Glutamatergic neuron (in vitro differentiated cells): ENCODE measurements at regions not wholly inside any gene's neighbourhood (a gene's known extent, or its start where the extent isn't known, plus 50 kb on each side); places are given as distances from the start of the nearest gene placed in this dataset.
A peak's percentile ranks its signal among the peaks of the same experiment; 100 is the strongest.

ENCODE experiments used
- DNase-seq: peaks from one replicate; pipeline ENCODE4 v3.0.0; 2022
- H3K27ac Mint-ChIP-seq: one replicate; pipeline ENCODE4 v1.8.0; 2020; ENCODE audit warnings: mild to moderate bottlenecking, mixed read lengths, inconsistent platforms; ENCODE audit not compliant: unreplicated experiment
- H3K27me3 Mint-ChIP-seq: one replicate; pipeline ENCODE4 v1.8.0; 2020; ENCODE audit warnings: mild to moderate bottlenecking, moderate library complexity, mixed read lengths, inconsistent platforms; ENCODE audit not compliant: unreplicated experiment
- H3K36me3 Mint-ChIP-seq: one replicate; pipeline ENCODE4 v1.8.0; 2020; ENCODE audit warnings: mild to moderate bottlenecking, mixed read lengths, inconsistent platforms; ENCODE audit not compliant: unreplicated experiment
- H3K4me1 Mint-ChIP-seq: one replicate; pipeline ENCODE4 v1.8.0; 2020; ENCODE audit warnings: mild to moderate bottlenecking, low read depth, mixed read lengths, inconsistent platforms; ENCODE audit not compliant: unreplicated experiment
- H3K4me3 Mint-ChIP-seq: one replicate; pipeline ENCODE4 v1.8.0; 2020; ENCODE audit warnings: mild to moderate bottlenecking, mixed read lengths, inconsistent platforms; ENCODE audit not compliant: unreplicated experiment
- H3K9me3 Mint-ChIP-seq: one replicate; pipeline ENCODE4 v1.8.0; 2020; ENCODE audit warnings: mild to moderate bottlenecking, moderate library complexity, mixed read lengths, inconsistent platforms; ENCODE audit not compliant: unreplicated experiment
- CTCF ChIP-seq: fragments of 200-600 bp; sonication (generic); IDR thresholded peaks from one replicate; pipeline ENCODE4 v1.5.0; 2021; ENCODE audit not compliant: partially characterized antibody, unreplicated experiment

GRCh38 chrX:39857780-39858179 lies 240.0 kb downstream of the BCOR start:
- TF ChIP-seq CTCF, result no peak
- Mint-ChIP-seq H3K4me3 (no peak overlapping the region), H3K4me1 (peaks cover 5% of the 10 kb centered on the region), H3K9me3 (peaks cover 4% of the 10 kb centered on the region), H3K27me3 (peaks cover 2% of the 10 kb centered on the region), H3K27ac (no peak overlapping the region), H3K36me3 (no peaks in the 10 kb centered on the region)
- no peak for DNase-seq

- no peak overlapping the region for H3K4me3 Mint-ChIP-seq
- H3K9me3 Mint-ChIP-seq, result no peaks in the 10 kb centered on the region
These were observed 237.5 kb downstream of the BCOR start for GRCh38 chrX:39859991-39860861.

GRCh38 chrX:39862963-39863362 lies 234.8 kb downstream of the BCOR start:
- no peak for TF ChIP-seq CTCF
- Mint-ChIP-seq H3K27me3 (no peaks in the 10 kb centered on the region), H3K27ac (no peak overlapping the region), H3K4me1 (peaks cover 2% of the 10 kb centered on the region), H3K9me3 (no peaks in the 10 kb centered on the region), H3K36me3 (no peaks in the 10 kb centered on the region), H3K4me3 (no peak overlapping the region)
- no peak for DNase-seq

More at GRCh38 chrX:39859991-39860861, 237.5 kb downstream of the BCOR start:
- H3K27ac Mint-ChIP-seq, result no peak overlapping the region
- no peaks in the 10 kb centered on the region for H3K36me3 Mint-ChIP-seq
- peak; percentile 31 for DNase-seq
- H3K27me3 Mint-ChIP-seq, result peaks cover 2% of the 10 kb centered on the region
- H3K4me1 Mint-ChIP-seq, result peaks cover 2% of the 10 kb centered on the region
- TF ChIP-seq CTCF, result no peak

GRCh38 chrX:39866229-39866628 lies 231.5 kb downstream of the BCOR start:
- Mint-ChIP-seq H3K9me3 (no peaks in the 10 kb centered on the region), H3K27me3 (no peaks in the 10 kb centered on the region), H3K27ac (no peak overlapping the region), H3K36me3 (no peaks in the 10 kb centered on the region), H3K4me3 (no peak overlapping the region), H3K4me1 (no peaks in the 10 kb centered on the region)
- no peak for DNase-seq
- TF ChIP-seq CTCF, result no peak

- no peaks in the 10 kb centered on the region for H3K9me3 Mint-ChIP-seq
These were observed 227.7 kb downstream of the BCOR start for GRCh38 chrX:39869846-39870601.

More at GRCh38 chrX:39869846-39870601, 227.7 kb downstream of the BCOR start:
- H3K4me3 Mint-ChIP-seq, result no peak overlapping the region
- H3K27me3 Mint-ChIP-seq, result no peaks in the 10 kb centered on the region
- H3K36me3 Mint-ChIP-seq, result no peaks in the 10 kb centered on the region
- no peak for DNase-seq
- no peak for TF ChIP-seq CTCF
- H3K4me1 Mint-ChIP-seq, result no peaks in the 10 kb centered on the region
- no peak overlapping the region for H3K27ac Mint-ChIP-seq
